ENCODE measurements at regions not wholly inside any gene's neighbourhood (a gene's known extent, or its start where the extent isn't known, plus 50 kb on each side); places are given as distances from the start of the nearest gene placed in this dataset.

GRCh38 chr3:8218353-8218940, 283.2 kb upstream of the LMCD1 start:
- Histone ChIP-seq H3K9ac (ENCODE audit: low read depth in 2 of 2, low read length in 2 of 2) (no peak overlapping the region), H3K4me1 (no peaks in the 10 kb centered on the region), H3K9me3 (no peaks in the 10 kb centered on the region), H3K27me3 (no peaks in the 10 kb centered on the region), H3K36me3 (no peaks in the 10 kb centered on the region), H3K4me3 (no peak overlapping the region), H3K27ac (no peak overlapping the region)
- intact Hi-C loops (cut with DNase I) = no loop called here
- TF ChIP-seq CTCF (IDR thresholded peaks at IDR 0.05) = no peak
- no peak for DNase-seq

- intact Hi-C loops (cut with DNase I) = no loop called here
These were observed 281.3 kb upstream of the LMCD1 start for GRCh38 chr3:8220291-8220690.

DNA sequence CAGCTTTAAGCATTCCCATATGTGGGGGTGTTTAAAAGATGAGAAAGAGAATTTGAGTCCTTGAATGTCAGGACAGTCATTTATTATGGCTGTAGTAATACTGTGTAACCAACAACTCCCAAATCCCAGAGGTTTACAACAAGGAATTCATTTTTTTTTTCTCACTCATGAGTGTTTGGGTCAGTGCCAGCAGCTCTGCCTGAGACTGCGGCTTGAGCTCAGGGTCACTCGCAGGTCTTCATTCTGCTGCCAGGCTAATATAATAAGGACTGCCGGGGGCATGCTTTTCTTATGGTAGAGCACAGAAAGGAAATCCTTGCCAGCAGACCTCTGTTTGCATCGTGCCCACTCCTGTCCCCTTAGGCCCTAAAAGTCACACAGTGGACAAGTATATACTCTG, 277.9 kb upstream of the LMCD1 start:
- no peak overlapping the region for H3K4me3 ChIP-seq
- no peaks in the 10 kb centered on the region for H3K9me3 ChIP-seq
- no peak overlapping the region for H3K27ac ChIP-seq
- intact Hi-C loops (cut with DNase I) = no loop called here
- TF ChIP-seq CTCF (IDR thresholded peaks at IDR 0.05) = no peak
- no peak for DNase-seq
- no peaks in the 10 kb centered on the region for H3K27me3 ChIP-seq
- H3K4me1 ChIP-seq = no peaks in the 10 kb centered on the region
- no peaks in the 10 kb centered on the region for H3K36me3 ChIP-seq
- no peak overlapping the region for H3K9ac ChIP-seq (ENCODE audit: low read depth in 2 of 2, low read length in 2 of 2)

More at GRCh38 chr3:8220291-8220690, 281.3 kb upstream of the LMCD1 start:
- no peak for TF ChIP-seq CTCF (IDR thresholded peaks at IDR 0.05)
- H3K27ac ChIP-seq = no peak overlapping the region
- no peaks in the 10 kb centered on the region for H3K27me3 ChIP-seq
- H3K9ac ChIP-seq (ENCODE audit: low read depth in 2 of 2, low read length in 2 of 2) = no peak overlapping the region
- no peak overlapping the region for H3K4me3 ChIP-seq
- no peaks in the 10 kb centered on the region for H3K36me3 ChIP-seq
- no peak for DNase-seq
- no peaks in the 10 kb centered on the region for H3K9me3 ChIP-seq
- no peaks in the 10 kb centered on the region for H3K4me1 ChIP-seq

- no peak for TF ChIP-seq CTCF (IDR thresholded peaks at IDR 0.05)
- no peaks in the 10 kb centered on the region for H3K4me1 ChIP-seq
- intact Hi-C loops (cut with DNase I) = no loop called here
These were observed 276.7 kb upstream of the LMCD1 start for GRCh38 chr3:8224941-8225340.

GRCh38 chr3:8233938-8234337, 267.7 kb upstream of the LMCD1 start:
- TF ChIP-seq CTCF (IDR thresholded peaks at IDR 0.05) = no peak
- no peaks in the 10 kb centered on the region for H3K27me3 ChIP-seq
- H3K4me3 ChIP-seq = no peak overlapping the region
- no peaks in the 10 kb centered on the region for H3K36me3 ChIP-seq
- intact Hi-C loops (cut with DNase I) = no loop called here
- no peak for DNase-seq
- no peaks in the 10 kb centered on the region for H3K4me1 ChIP-seq
- no peak overlapping the region for H3K9ac ChIP-seq (ENCODE audit: low read depth in 2 of 2, low read length in 2 of 2)
- H3K27ac ChIP-seq = no peak overlapping the region
- H3K9me3 ChIP-seq = no peaks in the 10 kb centered on the region

More at GRCh38 chr3:8224941-8225340, 276.7 kb upstream of the LMCD1 start:
- Histone ChIP-seq H3K4me3 (no peak overlapping the region), H3K9me3 (no peaks in the 10 kb centered on the region), H3K36me3 (no peaks in the 10 kb centered on the region), H3K27me3 (no peaks in the 10 kb centered on the region), H3K9ac (ENCODE audit: low read depth in 2 of 2, low read length in 2 of 2) (no peak overlapping the region), H3K27ac (no peak overlapping the region)
- DNase-seq = no peak
